Endothelial cell of umbilical vein (primary cell): ENCODE measurements at regions not wholly inside any gene's neighbourhood (a gene's known extent, or its start where the extent isn't known, plus 50 kb on each side); places are given as distances from the start of the nearest gene placed in this dataset.

Experiments
- CTCF ChIP-seq, 2 donors: IDR thresholded peaks; 1 replicate in 1 of 2; 2 replicates in 1 of 2; pipeline ENCODE4 v1.5.1; 2011; ENCODE audit warnings: low read length in 2 of 2, mild to moderate bottlenecking in 2 of 2, moderate library complexity in 2 of 2, control low read depth in 1 of 2, inconsistent platforms in 1 of 2, low read depth in 1 of 2; ENCODE audit not compliant: insufficient read depth in 1 of 2; ENCODE audit errors: extremely low read depth in 1 of 2
- POLR2A ChIP-seq: IDR thresholded peaks from 2 replicates; pipeline ENCODE4 v1.6.1; 2012; ENCODE audit warnings: low read depth, mild to moderate bottlenecking, control low read depth, low read length
- POLR2AphosphoS5 ChIP-seq: IDR thresholded peaks from 2 replicates; pipeline ENCODE4 v1.6.1; 2012; ENCODE audit warnings: low read depth, mild to moderate bottlenecking, control low read depth, low read length, moderate library complexity; ENCODE audit not compliant: insufficient read depth

- TF ChIP-seq CTCF (IDR thresholded peaks at IDR 0.05; ENCODE audit: extremely low read depth in 1 of 2, insufficient read depth in 1 of 2, low read depth in 1 of 2, low read length in 2 of 2) (no peak), POLR2A (no peak), POLR2AphosphoS5 (no peak)
Measured at GRCh38 chr9:24293386-24293785, 252.3 kb downstream of the IZUMO3 start.
